ENCODE measurements at regions not wholly inside any gene's neighbourhood (a gene's known extent, or its start where the extent isn't known, plus 50 kb on each side); places are given as distances from the start of the nearest gene placed in this dataset.

DNA sequence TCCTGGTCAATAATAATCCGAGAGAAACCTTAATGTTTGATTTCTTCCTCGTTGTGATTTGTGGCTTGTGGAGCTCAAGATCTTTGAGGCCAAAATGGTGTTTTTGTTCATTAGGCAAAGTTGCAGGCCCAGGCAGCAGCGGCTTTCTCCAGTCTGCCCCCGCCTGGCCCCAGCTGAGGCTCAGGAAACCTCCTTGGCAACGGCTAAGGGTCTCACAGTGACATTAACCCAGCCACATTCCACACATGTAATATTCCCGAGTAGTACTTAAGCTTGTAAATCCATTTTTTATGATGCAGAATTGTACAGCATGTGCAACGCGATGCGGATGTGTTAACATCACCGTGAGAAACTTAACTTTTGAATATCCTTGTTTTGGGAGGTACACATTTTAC lies 200.1 kb downstream of the BCL11A start:
- TF ChIP-seq, protein P1, sequence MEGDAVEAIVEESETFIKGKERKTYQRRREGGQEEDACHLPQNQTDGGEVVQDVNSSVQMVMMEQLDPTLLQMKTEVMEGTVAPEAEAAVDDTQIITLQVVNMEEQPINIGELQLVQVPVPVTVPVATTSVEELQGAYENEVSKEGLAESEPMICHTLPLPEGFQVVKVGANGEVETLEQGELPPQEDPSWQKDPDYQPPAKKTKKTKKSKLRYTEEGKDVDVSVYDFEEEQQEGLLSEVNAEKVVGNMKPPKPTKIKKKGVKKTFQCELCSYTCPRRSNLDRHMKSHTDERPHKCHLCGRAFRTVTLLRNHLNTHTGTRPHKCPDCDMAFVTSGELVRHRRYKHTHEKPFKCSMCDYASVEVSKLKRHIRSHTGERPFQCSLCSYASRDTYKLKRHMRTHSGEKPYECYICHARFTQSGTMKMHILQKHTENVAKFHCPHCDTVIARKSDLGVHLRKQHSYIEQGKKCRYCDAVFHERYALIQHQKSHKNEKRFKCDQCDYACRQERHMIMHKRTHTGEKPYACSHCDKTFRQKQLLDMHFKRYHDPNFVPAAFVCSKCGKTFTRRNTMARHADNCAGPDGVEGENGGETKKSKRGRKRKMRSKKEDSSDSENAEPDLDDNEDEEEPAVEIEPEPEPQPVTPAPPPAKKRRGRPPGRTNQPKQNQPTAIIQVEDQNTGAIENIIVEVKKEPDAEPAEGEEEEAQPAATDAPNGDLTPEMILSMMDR (IDR thresholded peaks at IDR 0.05), result no peak
- TF ChIP-seq POLR2A (IDR thresholded peaks at IDR 0.05), result no peak
